PFSK-1 (cell line): ENCODE measurements at regions not wholly inside any gene's neighbourhood (a gene's known extent, or its start where the extent isn't known, plus 50 kb on each side); places are given as distances from the start of the nearest gene placed in this dataset.

ENCODE experiments used
- FOXP2 ChIP-seq: optimal IDR thresholded peaks from 2 replicates; pipeline ENCODE3; 2011; ENCODE audit warnings: borderline replicate concordance, control low read depth, inconsistent platforms; ENCODE audit not compliant: insufficient read depth; ENCODE audit errors: extremely low read length, extremely low read depth
- POLR2AphosphoS5 ChIP-seq: IDR thresholded peaks from 2 replicates; pipeline ENCODE4 v1.6.1; 2012; ENCODE audit warnings: low read depth, mild to moderate bottlenecking, control low read depth, low read length, moderate library complexity
- SIN3A ChIP-seq: IDR thresholded peaks from 2 replicates; pipeline ENCODE4 v1.6.1; 2012; ENCODE audit warnings: mild to moderate bottlenecking, low read length, moderate library complexity, borderline replicate concordance; ENCODE audit not compliant: insufficient read depth
- TAF1 ChIP-seq: IDR thresholded peaks from 2 replicates; pipeline ENCODE4 v1.6.1; 2012; ENCODE audit warnings: low read length, control low read depth, borderline replicate concordance; ENCODE audit not compliant: insufficient read depth
- TF ChIP-seq, protein P1 (sequence below), 2 experiments: IDR thresholded peaks; 2 replicates each; pipeline versions ENCODE4 v1.6.1 to v1.8.0; 2011 to 2012; ENCODE audit warnings: low read depth in 2 of 2, low read length in 2 of 2, control low read depth in 1 of 2, inconsistent platforms in 1 of 2, mild to moderate bottlenecking in 1 of 2, moderate library complexity in 1 of 2; ENCODE audit not compliant: insufficient read depth in 1 of 2

DNA sequence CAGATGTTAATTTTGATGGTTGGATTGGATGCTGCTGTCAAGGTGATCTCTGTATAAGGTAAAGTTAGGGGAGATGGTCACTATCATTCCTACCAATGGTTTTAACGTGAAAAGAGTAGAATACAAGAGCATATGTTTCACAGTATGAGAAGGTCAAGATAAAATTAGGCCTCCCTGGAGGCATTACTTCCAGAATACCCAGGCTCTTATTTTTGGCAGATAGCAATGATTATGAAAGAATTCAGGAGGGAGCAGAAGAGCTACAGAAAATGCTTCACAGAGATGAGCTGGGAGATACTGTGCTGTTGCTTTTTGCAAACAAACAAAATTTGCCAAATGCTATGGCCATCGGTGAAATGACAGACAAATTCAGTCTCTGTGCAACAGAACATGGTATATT lies 547.5 kb upstream of the SPRY2 start:
- TF ChIP-seq TAF1 (no peak), POLR2AphosphoS5 (no peak), SIN3A (no peak), FOXP2 (no peak)
- TF ChIP-seq, protein P1, sequence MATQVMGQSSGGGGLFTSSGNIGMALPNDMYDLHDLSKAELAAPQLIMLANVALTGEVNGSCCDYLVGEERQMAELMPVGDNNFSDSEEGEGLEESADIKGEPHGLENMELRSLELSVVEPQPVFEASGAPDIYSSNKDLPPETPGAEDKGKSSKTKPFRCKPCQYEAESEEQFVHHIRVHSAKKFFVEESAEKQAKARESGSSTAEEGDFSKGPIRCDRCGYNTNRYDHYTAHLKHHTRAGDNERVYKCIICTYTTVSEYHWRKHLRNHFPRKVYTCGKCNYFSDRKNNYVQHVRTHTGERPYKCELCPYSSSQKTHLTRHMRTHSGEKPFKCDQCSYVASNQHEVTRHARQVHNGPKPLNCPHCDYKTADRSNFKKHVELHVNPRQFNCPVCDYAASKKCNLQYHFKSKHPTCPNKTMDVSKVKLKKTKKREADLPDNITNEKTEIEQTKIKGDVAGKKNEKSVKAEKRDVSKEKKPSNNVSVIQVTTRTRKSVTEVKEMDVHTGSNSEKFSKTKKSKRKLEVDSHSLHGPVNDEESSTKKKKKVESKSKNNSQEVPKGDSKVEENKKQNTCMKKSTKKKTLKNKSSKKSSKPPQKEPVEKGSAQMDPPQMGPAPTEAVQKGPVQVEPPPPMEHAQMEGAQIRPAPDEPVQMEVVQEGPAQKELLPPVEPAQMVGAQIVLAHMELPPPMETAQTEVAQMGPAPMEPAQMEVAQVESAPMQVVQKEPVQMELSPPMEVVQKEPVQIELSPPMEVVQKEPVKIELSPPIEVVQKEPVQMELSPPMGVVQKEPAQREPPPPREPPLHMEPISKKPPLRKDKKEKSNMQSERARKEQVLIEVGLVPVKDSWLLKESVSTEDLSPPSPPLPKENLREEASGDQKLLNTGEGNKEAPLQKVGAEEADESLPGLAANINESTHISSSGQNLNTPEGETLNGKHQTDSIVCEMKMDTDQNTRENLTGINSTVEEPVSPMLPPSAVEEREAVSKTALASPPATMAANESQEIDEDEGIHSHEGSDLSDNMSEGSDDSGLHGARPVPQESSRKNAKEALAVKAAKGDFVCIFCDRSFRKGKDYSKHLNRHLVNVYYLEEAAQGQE (IDR thresholded peaks at IDR 0.05; ENCODE audit: insufficient read depth in 1 of 2, low read depth in 2 of 2, low read length in 2 of 2) = no peak
